Upper lobe of right lung (tissue), 1 donor: ENCODE measurements at regions not wholly inside any gene's neighbourhood (a gene's known extent, or its start where the extent isn't known, plus 50 kb on each side); places are given as distances from the start of the nearest gene placed in this dataset.

Source experiments
- ATAC-seq: fragments of 200-7000 bp; cut with Tn5 transposase; one replicate; pipeline ENCODE4 v1.9.1; 2020; ENCODE audit warnings: mild to moderate bottlenecking, moderate library complexity
- DNase-seq: peaks from one replicate; pipeline ENCODE4 v3.0.0-alpha.2; 2020
- H3K27ac ChIP-seq: fragments of 200-600 bp; one replicate; pipeline ENCODE4 v1.8.0; 2022
- H3K27me3 ChIP-seq: fragments of 200-600 bp; one replicate; pipeline ENCODE4 v1.8.0; 2022; ENCODE audit warnings: mild to moderate bottlenecking
- H3K36me3 ChIP-seq: fragments of 200-600 bp; one replicate; pipeline ENCODE4 v1.8.0; 2022
- H3K4me1 ChIP-seq: fragments of 200-600 bp; one replicate; pipeline ENCODE4 v1.8.0; 2022
- H3K4me3 ChIP-seq: fragments of 200-600 bp; one replicate; pipeline ENCODE4 v1.8.0; 2022; ENCODE audit warnings: mild to moderate bottlenecking
- H3K9me3 ChIP-seq: fragments of 200-600 bp; one replicate; pipeline ENCODE4 v1.8.0; 2022
- intact Hi-C: fragments of 100-400 bp; cut with DNase I; formaldehyde crosslinking; loops from one replicate; pipeline ENCODE4 v1.11.0; 2022
- TF ChIP-seq, protein P1 (sequence below): fragments of 200-600 bp; IDR thresholded peaks from one replicate; pipeline ENCODE4 v1.8.0; 2022; ENCODE audit warnings: antibody characterized with exemption
- donor health status: DM: no; HTN: yes; CAD: no; lungs with severe emphysema.

DNA sequence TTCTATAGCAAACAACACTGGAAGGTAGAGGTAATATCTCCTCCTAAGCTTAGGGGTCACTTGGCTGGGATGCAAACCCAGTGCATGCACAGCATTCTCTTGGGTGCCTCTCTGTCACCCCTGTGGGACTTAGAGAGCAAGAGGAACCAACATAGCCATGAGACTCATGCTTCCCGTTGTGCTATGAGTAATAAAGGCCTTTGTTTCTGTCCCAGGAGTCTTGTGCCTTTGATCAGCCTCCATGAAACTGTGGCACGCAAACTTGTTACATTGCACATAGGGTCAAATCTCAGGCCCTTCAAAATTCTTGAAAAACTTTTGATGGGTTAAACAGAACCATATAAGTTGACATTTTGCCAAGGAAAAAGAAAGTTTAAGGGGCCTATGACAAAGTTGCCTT is 272.8 kb downstream of the TAF11L14 start:
- no peaks in the 10 kb centered on the region for H3K4me1 ChIP-seq
- no peaks in the 10 kb centered on the region for H3K36me3 ChIP-seq
- no peak overlapping the region for H3K4me3 ChIP-seq
- no peaks in the 10 kb centered on the region for H3K27me3 ChIP-seq
- peaks cover 3% of the 10 kb centered on the region for H3K9me3 ChIP-seq
- H3K27ac ChIP-seq, result no peak overlapping the region
- ATAC-seq, result no peak
- TF ChIP-seq, protein P1, sequence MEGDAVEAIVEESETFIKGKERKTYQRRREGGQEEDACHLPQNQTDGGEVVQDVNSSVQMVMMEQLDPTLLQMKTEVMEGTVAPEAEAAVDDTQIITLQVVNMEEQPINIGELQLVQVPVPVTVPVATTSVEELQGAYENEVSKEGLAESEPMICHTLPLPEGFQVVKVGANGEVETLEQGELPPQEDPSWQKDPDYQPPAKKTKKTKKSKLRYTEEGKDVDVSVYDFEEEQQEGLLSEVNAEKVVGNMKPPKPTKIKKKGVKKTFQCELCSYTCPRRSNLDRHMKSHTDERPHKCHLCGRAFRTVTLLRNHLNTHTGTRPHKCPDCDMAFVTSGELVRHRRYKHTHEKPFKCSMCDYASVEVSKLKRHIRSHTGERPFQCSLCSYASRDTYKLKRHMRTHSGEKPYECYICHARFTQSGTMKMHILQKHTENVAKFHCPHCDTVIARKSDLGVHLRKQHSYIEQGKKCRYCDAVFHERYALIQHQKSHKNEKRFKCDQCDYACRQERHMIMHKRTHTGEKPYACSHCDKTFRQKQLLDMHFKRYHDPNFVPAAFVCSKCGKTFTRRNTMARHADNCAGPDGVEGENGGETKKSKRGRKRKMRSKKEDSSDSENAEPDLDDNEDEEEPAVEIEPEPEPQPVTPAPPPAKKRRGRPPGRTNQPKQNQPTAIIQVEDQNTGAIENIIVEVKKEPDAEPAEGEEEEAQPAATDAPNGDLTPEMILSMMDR, result no peak
- no peak for DNase-seq
- intact Hi-C loops, result no loop called here

DNA sequence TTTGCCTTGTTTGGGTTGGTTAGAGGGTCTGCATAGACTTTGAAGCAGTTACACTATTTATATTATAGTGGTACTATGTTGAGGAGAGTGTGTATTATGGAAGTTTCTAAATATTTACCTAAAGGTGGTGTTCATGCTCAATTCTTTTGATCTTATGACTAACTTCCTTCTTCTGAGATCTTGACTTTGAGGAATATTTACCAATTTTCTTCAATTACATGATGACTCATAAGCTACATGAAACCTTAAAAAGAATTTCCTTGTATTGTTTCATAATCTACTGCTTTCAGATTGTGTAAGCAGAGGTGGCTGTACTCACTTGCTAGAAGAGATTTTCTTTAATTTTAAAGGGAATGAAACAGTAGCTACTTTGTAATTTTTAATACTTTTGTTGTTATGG is 276.1 kb downstream of the TAF11L14 start:
- H3K27ac ChIP-seq, result no peak overlapping the region
- ATAC-seq (peak; percentile 71), DNase-seq (no peak)
- H3K36me3 ChIP-seq, result no peaks in the 10 kb centered on the region
- no peak overlapping the region for H3K4me3 ChIP-seq
- H3K27me3 ChIP-seq, result no peaks in the 10 kb centered on the region
- no peaks in the 10 kb centered on the region for H3K4me1 ChIP-seq
- H3K9me3 ChIP-seq, result no peaks in the 10 kb centered on the region
- TF ChIP-seq, protein P1, result no peak
- intact Hi-C loops, result no loop called here

DNA sequence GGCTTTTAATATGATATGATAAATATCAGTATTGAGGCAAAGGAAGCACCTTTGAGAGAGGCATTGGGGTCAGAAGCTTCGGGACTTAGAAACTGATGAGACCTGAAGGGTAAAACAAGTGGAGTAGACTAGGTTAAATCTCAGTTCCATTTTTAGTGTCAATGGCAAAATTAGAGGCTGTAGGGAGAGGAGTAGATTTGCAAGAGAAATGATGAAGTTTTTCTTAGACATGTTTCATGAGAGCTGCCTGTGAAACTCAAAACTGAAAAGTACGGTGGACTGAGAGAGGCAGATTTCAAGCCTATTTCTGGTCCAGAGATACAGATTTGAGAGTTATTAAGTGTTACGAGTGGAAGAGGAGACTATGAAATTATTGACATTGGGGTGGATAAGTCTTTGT is 278.5 kb downstream of the TAF11L14 start:
- DNase-seq (no peak), ATAC-seq (no peak)
- TF ChIP-seq, protein P1, result no peak
- no peaks in the 10 kb centered on the region for H3K36me3 ChIP-seq
- no peaks in the 10 kb centered on the region for H3K27me3 ChIP-seq
- intact Hi-C loops, result no loop called here
- no peaks in the 10 kb centered on the region for H3K4me1 ChIP-seq
- H3K9me3 ChIP-seq, result no peaks in the 10 kb centered on the region
- H3K4me3 ChIP-seq, result no peak overlapping the region
- no peak overlapping the region for H3K27ac ChIP-seq

DNA sequence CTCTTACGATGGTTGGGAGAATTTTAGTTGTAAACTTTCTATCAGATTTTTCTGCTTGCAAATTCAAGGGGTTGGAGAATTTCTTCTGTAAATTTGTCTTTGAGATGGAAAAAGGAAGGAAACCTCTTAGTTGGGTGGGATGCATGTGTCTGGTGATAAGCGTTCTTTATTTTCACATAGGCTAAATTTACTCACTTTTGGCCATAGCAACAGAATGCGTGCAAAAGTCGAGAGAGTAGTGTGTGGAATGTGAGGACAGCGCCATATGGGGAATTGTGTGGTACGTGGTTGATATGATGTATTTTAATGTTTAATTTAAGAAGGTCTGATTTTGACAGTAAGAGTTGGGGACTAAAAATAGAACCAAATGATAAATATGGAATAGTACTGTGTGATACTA is 282.2 kb downstream of the TAF11L14 start:
- Histone ChIP-seq H3K9me3 (no peaks in the 10 kb centered on the region), H3K36me3 (no peaks in the 10 kb centered on the region), H3K27me3 (no peaks in the 10 kb centered on the region), H3K4me1 (no peaks in the 10 kb centered on the region), H3K4me3 (no peak overlapping the region), H3K27ac (no peak overlapping the region)
- ATAC-seq (no peak), DNase-seq (no peak)
- TF ChIP-seq, protein P1, result no peak
- intact Hi-C loops, result no loop called here

DNA sequence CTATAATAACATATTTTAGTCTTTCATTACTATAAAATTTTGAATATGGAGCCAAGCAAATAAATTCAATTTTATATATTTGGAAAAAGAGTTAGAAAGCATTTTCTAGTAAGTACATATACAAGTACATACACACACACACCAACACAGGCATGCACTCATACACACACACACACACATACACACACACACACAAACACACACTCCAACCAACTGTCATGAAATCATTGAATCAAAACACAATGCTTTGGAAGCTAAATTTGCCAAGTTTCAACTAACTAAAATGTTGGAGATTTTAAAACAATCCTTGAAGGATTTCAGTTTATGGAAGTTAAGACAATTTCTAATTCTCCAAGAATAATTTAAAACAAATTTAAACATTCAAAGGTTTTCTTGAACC is 283.2 kb downstream of the TAF11L14 start:
- Histone ChIP-seq H3K9me3 (no peaks in the 10 kb centered on the region), H3K27ac (no peak overlapping the region), H3K36me3 (no peaks in the 10 kb centered on the region), H3K4me3 (no peak overlapping the region), H3K27me3 (no peaks in the 10 kb centered on the region), H3K4me1 (no peaks in the 10 kb centered on the region)
- intact Hi-C loops, result no loop called here
- TF ChIP-seq, protein P1, result no peak
- ATAC-seq (no peak), DNase-seq (no peak)

DNA sequence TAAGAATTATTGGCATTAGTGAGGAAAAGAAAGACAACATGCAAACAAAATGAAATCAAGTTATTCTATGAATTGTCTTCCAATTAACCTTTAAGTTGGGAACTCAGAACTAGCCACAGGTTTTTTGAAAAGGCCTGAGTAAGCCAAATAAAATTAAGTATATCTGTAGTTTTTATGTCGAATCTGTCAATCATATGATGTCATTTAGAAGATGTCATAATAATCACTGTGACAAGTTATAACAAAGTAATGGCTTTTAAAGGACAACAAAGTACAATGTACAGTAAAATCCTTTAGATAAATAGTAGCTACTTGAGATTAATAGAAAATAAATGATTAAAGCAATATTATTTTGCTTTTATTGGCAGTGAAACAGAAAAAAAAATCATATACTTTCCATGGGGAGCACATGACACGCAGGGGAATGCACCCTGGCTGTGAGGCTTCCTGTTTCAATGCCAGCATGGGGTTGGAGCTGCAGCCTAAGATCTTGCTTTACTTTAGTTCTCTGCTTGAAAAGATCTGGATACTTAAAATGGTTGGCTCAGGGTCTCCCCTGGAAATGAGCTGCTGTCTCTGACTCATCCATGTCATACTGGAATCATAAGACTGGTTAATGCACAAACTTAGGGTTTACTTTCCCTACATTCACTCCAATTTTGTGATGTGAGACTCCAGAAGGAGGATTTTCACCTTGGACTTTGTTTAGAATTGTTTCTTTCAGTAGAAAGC is 284.3 kb downstream of the TAF11L14 start:
- no peaks in the 10 kb centered on the region for H3K27me3 ChIP-seq
- H3K36me3 ChIP-seq, result no peaks in the 10 kb centered on the region
- H3K27ac ChIP-seq, result no peak overlapping the region
- no peak for ATAC-seq
- DNase-seq, result no peak
- TF ChIP-seq, protein P1, result no peak
- no peaks in the 10 kb centered on the region for H3K9me3 ChIP-seq
- H3K4me1 ChIP-seq, result no peaks in the 10 kb centered on the region
- H3K4me3 ChIP-seq, result no peak overlapping the region
- intact Hi-C loops, result no loop called here
